ENCODE measurements at regions not wholly inside any gene's neighbourhood (a gene's known extent, or its start where the extent isn't known, plus 50 kb on each side); places are given as distances from the start of the nearest gene placed in this dataset.

DNA sequence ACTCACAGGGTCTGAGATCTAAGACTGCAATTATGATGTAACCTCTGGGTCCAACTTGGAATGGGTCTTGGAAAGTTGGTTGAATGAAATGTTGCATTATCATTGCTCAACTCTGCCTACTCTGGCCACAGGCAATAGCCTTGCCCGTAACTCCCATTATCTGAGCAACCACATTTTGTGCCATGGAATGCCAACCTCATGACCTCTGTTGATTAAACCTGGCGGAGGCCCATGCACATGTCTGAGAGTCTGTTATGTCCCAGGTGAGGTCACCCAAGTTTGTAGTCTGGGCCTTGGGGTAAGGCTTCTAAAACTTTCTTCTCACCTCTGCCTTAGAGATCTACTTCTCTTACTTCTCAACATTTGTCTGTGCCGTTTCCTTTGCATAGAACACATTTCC is 140.9 kb downstream of the TBX5 start:
- Histone ChIP-seq H3K9me3 (no peaks in the 10 kb centered on the region), H3K27me3 (peaks cover 5% of the 10 kb centered on the region), H3K36me3 (no peaks in the 10 kb centered on the region), H3K27ac (no peak overlapping the region), H3K4me1 (no peaks in the 10 kb centered on the region), H3K4me3 (no peak overlapping the region)
- WGBS, 2 donors (ENCODE audit: low coverage in 1 of 2), result 43 to 80% methylated on average over 1 to 3 of the region's 3 CpGs
- TF ChIP-seq, protein P1, sequence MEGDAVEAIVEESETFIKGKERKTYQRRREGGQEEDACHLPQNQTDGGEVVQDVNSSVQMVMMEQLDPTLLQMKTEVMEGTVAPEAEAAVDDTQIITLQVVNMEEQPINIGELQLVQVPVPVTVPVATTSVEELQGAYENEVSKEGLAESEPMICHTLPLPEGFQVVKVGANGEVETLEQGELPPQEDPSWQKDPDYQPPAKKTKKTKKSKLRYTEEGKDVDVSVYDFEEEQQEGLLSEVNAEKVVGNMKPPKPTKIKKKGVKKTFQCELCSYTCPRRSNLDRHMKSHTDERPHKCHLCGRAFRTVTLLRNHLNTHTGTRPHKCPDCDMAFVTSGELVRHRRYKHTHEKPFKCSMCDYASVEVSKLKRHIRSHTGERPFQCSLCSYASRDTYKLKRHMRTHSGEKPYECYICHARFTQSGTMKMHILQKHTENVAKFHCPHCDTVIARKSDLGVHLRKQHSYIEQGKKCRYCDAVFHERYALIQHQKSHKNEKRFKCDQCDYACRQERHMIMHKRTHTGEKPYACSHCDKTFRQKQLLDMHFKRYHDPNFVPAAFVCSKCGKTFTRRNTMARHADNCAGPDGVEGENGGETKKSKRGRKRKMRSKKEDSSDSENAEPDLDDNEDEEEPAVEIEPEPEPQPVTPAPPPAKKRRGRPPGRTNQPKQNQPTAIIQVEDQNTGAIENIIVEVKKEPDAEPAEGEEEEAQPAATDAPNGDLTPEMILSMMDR (IDR thresholded peaks at IDR 0.05), result no peak
- TF ChIP-seq POLR2A (IDR thresholded peaks at IDR 0.05), result no peak
- no peak for TF ChIP-seq POLR2AphosphoS5 (IDR thresholded peaks at IDR 0.05)
- TF ChIP-seq EP300 (IDR thresholded peaks at IDR 0.05; ENCODE audit: low read depth), result no peak
- DNase-seq, result no peak
- intact Hi-C loops (cut with DNase I; ENCODE audit: low total_unique reads), result no loop called here
- in situ Hi-C loops (cut with MboI; ENCODE audit: low pct_ligation_motif_present in 1 of 4, low pct_unique_long_range_greater_than_20kb in 1 of 4, low sequenced_read_pairs in 3 of 4), result no loop called here

DNA sequence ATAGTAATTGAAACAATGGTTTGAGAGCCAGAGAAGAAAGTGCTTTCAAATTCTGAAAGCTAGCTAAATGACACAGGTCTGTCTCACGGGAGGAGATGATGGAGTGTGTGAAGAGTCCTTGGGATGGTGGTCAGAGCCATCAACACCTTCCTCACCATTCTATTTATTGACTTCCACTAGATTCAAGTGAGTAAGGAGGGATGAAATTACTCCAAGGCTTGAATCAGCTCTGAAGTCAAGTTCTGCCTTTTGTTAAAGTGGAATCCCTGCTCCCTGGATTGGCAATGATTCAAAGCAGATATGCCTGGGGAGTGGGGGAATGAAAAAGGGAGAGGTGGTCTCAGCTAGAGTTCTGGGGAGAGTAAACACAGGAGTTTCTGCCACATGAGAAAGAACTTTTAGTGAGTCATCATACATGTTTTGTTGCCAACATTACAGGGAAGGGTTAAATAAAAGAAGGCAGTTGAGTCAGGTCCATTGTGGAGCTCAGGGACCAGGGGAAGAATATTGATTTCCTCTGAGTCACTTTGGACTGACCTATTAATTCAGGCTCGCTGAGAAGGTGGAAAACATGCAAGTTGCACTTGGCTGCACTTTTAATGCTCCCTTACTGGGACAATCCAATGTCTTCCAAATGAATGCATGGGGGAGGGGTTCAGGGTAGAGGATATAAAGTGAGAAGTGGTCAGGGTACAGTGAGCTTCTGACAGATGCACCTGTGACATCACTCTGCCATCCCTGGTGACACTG is 142.7 kb downstream of the TBX5 start:
- in situ Hi-C loops (cut with MboI; ENCODE audit: low pct_ligation_motif_present in 1 of 4, low pct_unique_long_range_greater_than_20kb in 1 of 4, low sequenced_read_pairs in 3 of 4) (no loop called here), intact Hi-C loops (cut with DNase I; ENCODE audit: low total_unique reads) (no loop called here)
- H3K36me3 ChIP-seq, result no peaks in the 10 kb centered on the region
- TF ChIP-seq, protein P1 (IDR thresholded peaks at IDR 0.05), result no peak
- TF ChIP-seq POLR2A (IDR thresholded peaks at IDR 0.05), result no peak
- H3K27me3 ChIP-seq, result peaks cover 5% of the 10 kb centered on the region
- no peak for DNase-seq
- no peak overlapping the region for H3K4me3 ChIP-seq
- no peak overlapping the region for H3K27ac ChIP-seq
- H3K9me3 ChIP-seq, result no peaks in the 10 kb centered on the region
- 39 to 78% methylated on average over 1 to 2 of the region's 2 CpGs for WGBS, 2 donors (ENCODE audit: low coverage in 1 of 2)
- H3K4me1 ChIP-seq, result no peaks in the 10 kb centered on the region

DNA sequence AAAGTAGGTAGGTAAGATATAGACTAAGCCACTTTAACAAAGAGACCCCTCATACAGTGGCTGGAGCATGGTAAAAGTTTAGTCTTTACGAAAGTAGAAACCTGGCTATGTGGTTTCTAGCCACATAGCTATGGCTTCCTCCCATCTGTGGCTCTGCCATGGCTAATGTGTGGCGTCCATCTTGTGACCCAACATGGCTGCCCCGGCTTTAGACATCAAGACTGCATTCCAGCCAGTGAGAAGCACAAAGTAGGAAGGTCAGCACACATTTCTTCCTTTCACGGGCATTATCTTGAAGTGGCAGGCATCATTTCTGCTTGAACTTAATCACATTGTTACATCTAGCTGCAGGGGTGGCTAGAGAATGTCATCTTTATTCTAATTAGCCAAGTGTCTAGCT is 148.3 kb downstream of the TBX5 start:
- intact Hi-C loops (cut with DNase I; ENCODE audit: low total_unique reads) (no loop called here), in situ Hi-C loops (cut with MboI; ENCODE audit: low pct_ligation_motif_present in 1 of 4, low pct_unique_long_range_greater_than_20kb in 1 of 4, low sequenced_read_pairs in 3 of 4) (no loop called here)
- Histone ChIP-seq H3K4me3 (no peak overlapping the region), H3K4me1 (no peaks in the 10 kb centered on the region), H3K27ac (no peak overlapping the region), H3K36me3 (no peaks in the 10 kb centered on the region), H3K9me3 (no peaks in the 10 kb centered on the region), H3K27me3 (no peaks in the 10 kb centered on the region)
- 68 to 80% methylated on average over 4 of the region's 4 CpGs for WGBS, 2 donors (ENCODE audit: low coverage in 1 of 2)
- no peak for DNase-seq
- TF ChIP-seq, protein P1 (IDR thresholded peaks at IDR 0.05), result no peak
- TF ChIP-seq POLR2A (IDR thresholded peaks at IDR 0.05) (no peak), EP300 (IDR thresholded peaks at IDR 0.05; ENCODE audit: low read depth) (no peak), POLR2AphosphoS5 (IDR thresholded peaks at IDR 0.05) (no peak)

DNA sequence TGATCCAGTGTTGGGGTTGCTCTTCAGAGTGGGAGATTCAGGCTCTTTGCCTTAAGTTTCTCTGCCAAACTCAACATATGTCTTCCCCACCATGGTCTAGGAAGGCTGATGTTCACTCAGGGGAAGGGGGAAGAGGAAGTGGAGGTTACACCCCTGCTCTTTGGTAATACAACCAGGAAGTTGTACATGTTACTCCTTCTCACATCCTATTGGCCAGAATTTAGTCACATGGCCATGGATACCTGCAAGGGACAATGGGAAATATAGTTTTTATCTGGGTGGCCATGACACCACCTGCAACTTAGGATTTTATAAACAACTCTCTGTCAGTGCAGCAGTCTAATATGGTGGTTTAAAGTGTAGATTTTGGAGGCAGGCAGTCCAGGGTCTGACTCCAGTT is 150.9 kb downstream of the TBX5 start:
- in situ Hi-C loops (cut with MboI; ENCODE audit: low pct_ligation_motif_present in 1 of 4, low pct_unique_long_range_greater_than_20kb in 1 of 4, low sequenced_read_pairs in 3 of 4), result no loop called here
- TF ChIP-seq, protein P1 (IDR thresholded peaks at IDR 0.05), result no peak
- TF ChIP-seq EP300 (IDR thresholded peaks at IDR 0.05; ENCODE audit: low read depth), result no peak
- no peak for TF ChIP-seq POLR2AphosphoS5 (IDR thresholded peaks at IDR 0.05)
- no peak for TF ChIP-seq POLR2A (IDR thresholded peaks at IDR 0.05)
- Histone ChIP-seq H3K27me3 (no peaks in the 10 kb centered on the region), H3K4me3 (no peak overlapping the region), H3K9me3 (no peaks in the 10 kb centered on the region), H3K27ac (no peak overlapping the region), H3K36me3 (no peaks in the 10 kb centered on the region), H3K4me1 (no peaks in the 10 kb centered on the region)
- intact Hi-C loops (cut with DNase I; ENCODE audit: low total_unique reads), result no loop called here
- no peak for DNase-seq

Measured in transverse colon (tissue), 4 donors.